GM23248 (cell line): ENCODE measurements at regions not wholly inside any gene's neighbourhood (a gene's known extent, or its start where the extent isn't known, plus 50 kb on each side); places are given as distances from the start of the nearest gene placed in this dataset.

Source experiments
- EZH2 ChIP-seq: fragments of 200-600 bp; sonication (generic); IDR thresholded peaks from 2 replicates; pipeline ENCODE4 v1.6.1; 2018; ENCODE audit warnings: antibody characterized with exemption, mild to moderate bottlenecking; ENCODE audit not compliant: insufficient read depth, poor library complexity, severe bottlenecking
- EZH2phosphoT487 ChIP-seq: fragments of 200-600 bp; sonication (generic); IDR thresholded peaks from 2 replicates; pipeline ENCODE4 v1.6.1; 2018; ENCODE audit warnings: antibody characterized with exemption, moderate library complexity, mild to moderate bottlenecking, low read depth; ENCODE audit not compliant: insufficient read depth

- TF ChIP-seq EZH2 (no peak), EZH2phosphoT487 (no peak)
These were observed 632.4 kb upstream of the SLC8A1 start for GRCh38 chr2:41084321-41084720.
